Activated CD4-positive, alpha-beta T cell treated with anti-CD3 and anti-CD28 coated beads, Interleukin-2, Interleukin-4, amounts not matched to agents 100 ng/mL and 50 ng/mL, durations not matched to agents 16 hours and 8 hours (primary cell): ENCODE measurements at regions not wholly inside any gene's neighbourhood (a gene's known extent, or its start where the extent isn't known, plus 50 kb on each side); places are given as distances from the start of the nearest gene placed in this dataset.
A peak's percentile ranks its signal among the peaks of the same experiment; 100 is the strongest.

ENCODE experiments used
- DNase-seq: peaks from one replicate; pipeline ENCODE4 v3.0.0-alpha.2; 2020; ENCODE audit warnings: low spot score

DNA sequence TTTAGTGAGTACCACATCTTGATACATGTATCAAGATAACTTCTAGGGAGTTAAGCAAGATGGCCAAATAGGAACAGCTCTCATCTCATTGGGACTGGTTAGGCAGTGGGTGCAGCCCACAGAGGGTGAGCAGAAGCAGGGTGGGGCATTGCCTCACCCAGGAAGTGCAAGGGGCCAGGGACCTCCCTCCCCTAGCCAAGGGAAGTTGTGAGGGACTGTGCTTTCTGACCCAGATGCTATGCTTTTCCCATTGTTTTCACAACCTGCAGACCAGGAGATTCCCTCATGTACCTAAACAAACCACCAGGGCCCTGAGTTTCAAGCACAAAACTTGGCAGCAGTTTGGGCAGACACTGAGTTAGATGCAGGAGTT lies 665.0 kb upstream of the CBLB start:
- DNase-seq, result no peak

DNA sequence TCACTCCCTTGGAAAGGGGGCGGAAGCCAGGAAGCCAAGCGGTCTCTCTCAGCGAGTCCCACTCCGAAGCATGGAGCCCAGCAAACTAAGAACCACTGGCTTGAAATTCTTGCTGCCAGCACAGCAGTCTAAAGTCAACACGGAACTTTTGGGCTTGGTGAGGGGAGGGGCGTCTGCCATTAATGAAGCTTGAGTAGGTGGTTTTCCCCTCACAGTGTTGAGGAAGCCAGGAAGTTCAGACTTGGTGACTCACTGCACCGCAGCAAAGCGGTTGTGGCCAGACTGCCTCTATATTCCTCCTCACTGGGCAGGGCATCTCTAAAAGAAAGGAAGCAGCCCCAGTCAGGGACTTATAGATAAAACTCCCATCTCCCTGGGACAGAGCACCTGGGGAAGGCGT lies 665.4 kb upstream of the CBLB start:
- DNase-seq, result peak; percentile 71

GRCh38 chr3:106540743-106541142 lies 671.9 kb upstream of the CBLB start:
- no peak for DNase-seq

DNA sequence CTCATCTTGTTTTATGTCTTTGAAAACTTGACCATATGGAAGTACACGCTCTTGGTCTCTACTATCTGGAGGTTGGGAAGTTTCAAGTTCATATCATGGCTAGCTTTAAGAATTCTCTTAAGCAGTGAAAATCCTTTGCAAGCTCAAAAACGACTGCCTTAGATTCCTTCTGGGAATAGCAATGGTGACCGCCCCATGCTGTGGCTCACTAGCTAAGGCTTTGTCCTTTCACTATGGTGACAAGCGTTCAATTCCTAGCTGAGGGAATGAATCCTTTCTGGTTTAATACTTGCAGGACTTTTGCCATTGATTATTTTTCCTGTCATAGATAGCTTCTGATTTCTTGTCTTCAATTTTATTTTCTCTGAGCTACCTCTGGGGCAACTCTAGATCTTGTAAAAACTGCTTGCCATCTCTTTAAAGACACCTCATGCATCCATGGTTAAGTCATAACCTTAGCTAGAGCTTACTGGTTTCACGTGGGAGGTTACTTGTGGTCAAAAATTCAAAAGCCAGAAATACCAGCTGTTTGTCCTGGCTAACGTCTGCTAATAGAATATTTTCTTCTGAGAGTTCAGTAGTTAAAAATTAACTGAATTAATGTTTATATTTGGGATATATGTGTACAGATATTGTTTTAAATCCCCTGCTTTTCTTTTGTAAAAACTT lies 673.4 kb upstream of the CBLB start:
- DNase-seq, result no peak

GRCh38 chr3:106552351-106553043 lies 683.7 kb upstream of the CBLB start:
- no peak for DNase-seq

DNA sequence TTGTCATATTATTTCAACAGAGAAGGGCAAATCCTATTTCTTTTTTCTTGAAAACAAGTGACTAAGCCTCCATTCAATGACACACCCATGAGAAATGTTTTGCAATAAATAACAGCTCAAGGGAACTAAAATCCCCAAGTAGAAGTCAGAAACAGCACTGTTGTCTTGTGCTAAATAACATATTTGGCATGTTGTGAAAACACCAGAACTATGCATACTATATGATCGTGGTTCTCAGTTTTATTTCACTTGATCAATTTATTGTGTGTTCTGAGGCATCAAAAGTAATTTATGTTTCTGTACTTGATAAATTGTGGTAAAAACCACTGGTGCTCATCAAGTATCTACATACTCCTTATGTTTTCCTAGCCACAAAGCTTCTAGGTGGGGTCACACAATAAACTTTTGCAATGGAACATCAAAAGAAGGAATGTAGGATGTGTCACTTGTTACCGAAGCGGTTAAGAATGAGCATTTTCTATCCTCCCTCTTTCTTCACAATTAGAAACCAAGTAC lies 691.7 kb upstream of the CBLB start:
- DNase-seq, result no peak

DNA sequence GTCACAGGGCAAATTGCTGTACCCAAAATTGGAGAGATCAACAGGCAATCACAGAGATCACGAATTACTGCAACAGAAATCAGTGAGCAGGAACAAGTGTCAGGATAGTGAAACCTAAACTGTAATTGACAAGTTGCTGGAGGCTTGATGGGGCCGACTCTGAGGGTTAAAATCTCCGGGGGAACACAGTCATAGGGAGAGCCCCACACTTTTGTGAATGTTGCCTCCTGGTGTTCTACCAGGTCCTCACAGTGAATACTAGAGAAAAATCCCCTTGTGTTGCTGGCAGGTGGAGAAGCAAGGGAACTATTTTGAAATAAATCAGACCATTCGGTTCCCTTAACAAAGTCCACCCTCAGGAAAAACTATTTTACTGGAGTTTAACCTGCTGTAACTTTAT lies 697.5 kb upstream of the CBLB start:
- peak; percentile 5 for DNase-seq

GRCh38 chr3:106570426-106570825 lies 701.6 kb upstream of the CBLB start:
- no peak for DNase-seq

- no peak for DNase-seq
These were observed 704.8 kb upstream of the CBLB start for GRCh38 chr3:106573605-106574004.

GRCh38 chr3:106575029-106575428 lies 706.2 kb upstream of the CBLB start:
- DNase-seq, result no peak

- DNase-seq, result no peak
These were observed 708.4 kb upstream of the CBLB start for GRCh38 chr3:106577241-106577640.

DNA sequence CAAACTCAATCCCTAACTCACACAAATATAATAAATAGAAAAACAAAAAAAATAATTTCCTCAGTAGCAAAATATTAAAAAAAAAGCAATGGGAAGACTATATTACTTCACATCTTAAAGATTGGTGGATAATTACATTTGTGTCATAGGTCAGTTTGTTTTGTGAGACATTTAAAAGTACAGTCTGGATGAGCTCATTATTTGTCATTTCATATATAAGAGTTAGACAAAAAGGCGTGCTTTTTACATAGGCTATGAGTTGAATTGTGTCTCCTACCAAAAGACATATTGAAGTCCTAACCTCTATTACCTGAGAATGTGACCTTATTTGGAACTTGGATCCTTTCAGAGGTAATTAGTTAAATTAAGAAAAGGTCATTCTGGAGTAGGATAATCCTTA lies 710.1 kb upstream of the CBLB start:
- DNase-seq, result no peak

DNA sequence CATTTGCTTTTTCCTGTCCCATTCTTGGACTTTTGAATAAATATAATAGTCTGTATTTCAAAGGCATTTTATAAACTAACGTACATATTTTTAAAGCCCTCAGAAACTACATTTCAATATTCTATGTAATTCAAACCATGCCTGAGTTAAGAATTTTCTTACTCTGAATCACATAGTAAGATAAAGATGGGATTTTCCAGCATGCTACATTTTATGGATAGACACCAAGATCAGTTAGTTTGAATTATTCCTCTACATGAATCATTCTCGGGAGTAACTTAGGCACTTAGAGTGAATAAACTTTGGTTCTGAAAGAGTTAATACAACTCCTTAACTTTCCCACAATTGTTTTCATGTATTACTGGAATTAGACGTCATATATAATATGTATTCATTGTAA lies 713.3 kb upstream of the CBLB start:
- no peak for DNase-seq

GRCh38 chr3:106587551-106587950 lies 718.7 kb upstream of the CBLB start:
- DNase-seq, result no peak

DNA sequence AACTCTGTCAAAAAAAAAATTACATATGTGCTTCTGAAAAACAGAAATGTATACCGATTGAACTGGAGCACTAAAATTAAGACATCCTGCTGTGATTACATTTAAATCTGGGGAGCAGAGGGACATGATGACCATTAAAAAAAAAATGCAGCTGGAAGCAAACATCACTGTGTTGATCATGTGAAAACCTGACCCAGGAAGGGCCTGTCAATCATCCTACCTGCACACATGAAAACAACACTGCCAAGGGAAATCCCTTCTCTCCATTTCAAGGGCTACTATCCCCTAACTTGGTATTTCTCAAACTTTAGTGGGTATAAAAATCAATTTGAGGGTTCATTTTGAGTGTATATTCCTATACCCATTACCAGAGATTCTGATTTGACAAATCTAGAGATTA lies 719.9 kb upstream of the CBLB start:
- no peak for DNase-seq

- no peak for DNase-seq
These were observed 720.6 kb upstream of the CBLB start for GRCh38 chr3:106589311-106589942.

DNA sequence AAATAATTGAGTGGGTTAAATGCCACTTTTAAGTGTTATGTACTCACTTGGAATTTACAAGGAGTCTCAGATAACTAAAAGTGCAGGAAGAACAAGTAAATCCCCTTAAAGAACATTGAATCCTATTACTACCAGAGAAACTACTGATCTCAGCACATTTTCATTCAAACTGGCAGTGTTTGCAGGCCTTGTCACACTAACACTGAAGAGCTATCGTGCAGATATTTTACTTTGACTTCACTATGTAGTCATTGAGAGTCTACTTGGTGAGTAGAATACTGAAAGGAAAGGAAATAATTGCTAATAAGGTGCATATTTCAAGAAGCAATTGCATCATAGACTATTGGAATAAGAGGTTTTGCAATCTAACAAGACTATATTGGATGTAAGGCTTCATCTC lies 721.4 kb upstream of the CBLB start:
- DNase-seq, result no peak

GRCh38 chr3:106593381-106593780 lies 724.6 kb upstream of the CBLB start:
- no peak for DNase-seq

DNA sequence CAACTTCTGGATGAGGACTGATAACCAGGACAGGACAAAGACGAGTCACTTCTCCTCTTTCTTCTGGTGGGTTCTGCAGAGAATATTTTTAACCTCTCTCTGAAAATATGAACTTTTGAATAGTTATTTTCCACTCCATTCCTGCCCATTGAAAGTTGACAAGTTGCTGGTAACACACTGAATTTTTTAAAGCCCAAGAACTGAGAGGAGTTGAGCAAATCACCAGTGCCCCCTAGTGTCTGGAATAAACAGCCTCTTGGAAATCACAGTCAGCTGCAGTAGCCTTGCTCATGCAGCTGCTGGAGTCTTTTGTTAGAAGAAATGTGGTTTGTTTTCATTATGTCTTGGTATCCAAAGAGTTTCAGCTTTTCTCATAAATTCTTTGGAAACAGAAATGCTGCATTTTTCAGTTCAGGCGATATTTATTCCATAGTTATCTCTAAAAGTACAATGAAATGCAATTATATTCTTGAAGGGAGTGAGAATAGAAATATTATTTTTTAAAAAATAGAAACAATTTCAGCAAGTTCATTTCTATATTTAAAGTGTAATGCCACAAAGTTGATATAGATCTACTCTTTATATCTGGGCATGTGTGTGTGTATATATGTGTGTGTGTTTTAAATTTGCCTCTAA lies 741.0 kb upstream of the CBLB start:
- DNase-seq, result peak; percentile 85

DNA sequence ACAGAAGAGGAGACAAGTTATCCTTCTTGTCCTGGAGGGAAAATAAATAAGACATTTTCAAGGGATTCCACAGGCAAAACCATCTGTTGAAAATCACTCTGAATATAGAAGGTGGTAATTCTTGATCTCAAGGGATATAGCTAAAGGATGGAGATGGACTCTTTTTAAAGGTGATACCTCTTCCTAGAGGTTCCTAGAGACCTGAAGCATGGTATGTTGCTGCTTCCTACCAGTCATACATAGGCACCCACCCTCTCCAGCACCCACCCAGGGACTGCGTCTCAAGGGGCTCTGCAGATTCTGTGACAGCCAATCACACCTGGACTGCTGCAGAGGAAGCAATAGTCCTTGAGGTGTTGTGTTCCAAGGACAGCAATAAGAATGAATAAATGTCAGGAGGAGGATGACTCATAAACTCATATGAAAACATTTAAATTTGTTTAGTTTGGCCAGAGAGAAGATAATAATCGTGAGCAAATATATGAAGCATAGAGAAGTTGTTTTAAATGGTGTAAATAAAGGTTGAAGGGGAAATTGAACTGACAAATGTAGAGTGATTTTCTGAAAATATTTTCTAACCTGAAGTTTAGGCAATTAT lies 741.6 kb upstream of the CBLB start:
- DNase-seq, result no peak

DNA sequence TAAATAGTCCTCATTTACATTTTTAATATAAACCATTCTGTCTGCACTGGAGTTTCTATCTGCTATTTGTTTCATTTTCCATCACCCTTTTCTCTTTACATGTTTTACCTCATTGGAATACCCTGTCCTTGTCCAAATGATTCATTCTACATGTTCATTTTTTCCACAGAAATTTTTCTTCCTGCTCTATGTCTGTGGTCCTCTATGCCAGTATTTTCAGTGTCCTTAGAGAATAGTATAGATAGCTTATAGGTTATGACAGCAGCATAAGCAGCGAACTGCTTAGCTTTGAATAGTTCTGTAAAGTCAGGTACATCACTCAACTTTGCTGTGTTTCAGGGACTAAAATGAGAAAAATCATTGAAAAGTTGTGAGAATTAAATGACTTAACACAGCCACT lies 742.3 kb upstream of the CBLB start:
- DNase-seq, result no peak

GRCh38 chr3:106611841-106612240 lies 743.0 kb upstream of the CBLB start:
- no peak for DNase-seq

GRCh38 chr3:106616556-106616955 lies 747.7 kb upstream of the CBLB start:
- DNase-seq, result no peak
